Medulla oblongata (tissue), 1 donor: ENCODE measurements at regions not wholly inside any gene's neighbourhood (a gene's known extent, or its start where the extent isn't known, plus 50 kb on each side); places are given as distances from the start of the nearest gene placed in this dataset.
"Not testable (repeated sequence)": the region's sequence is repeated elsewhere in the genome, so short reads cannot be mapped to it uniquely, and the experiment has no call there.

Source experiments
- DNase-seq: peaks from one replicate; pipeline ENCODE4 v3.0.0-alpha.2; 2015; ENCODE audit errors: extremely low spot score

- peak; percentile 70 for DNase-seq
Measured at GRCh38 chr7:142603870-142604448, 145.3 kb upstream of the PRSS1 start.

GRCh38 chr7:142602756-142603155 lies 146.5 kb upstream of the PRSS1 start:
- no peak for DNase-seq

- no peak for DNase-seq
Measured at GRCh38 chr7:142602183-142602582, 147.1 kb upstream of the PRSS1 start.

GRCh38 chr7:142598297-142598696 lies 151.0 kb upstream of the PRSS1 start:
- no peak for DNase-seq

GRCh38 chr7:142597547-142597946 lies 151.7 kb upstream of the PRSS1 start:
- no peak for DNase-seq

GRCh38 chr7:142595816-142596516 lies 153.3 kb upstream of the PRSS1 start:
- no peak for DNase-seq

GRCh38 chr7:142594078-142594477 lies 155.2 kb upstream of the PRSS1 start:
- no peak for DNase-seq

- DNase-seq, result no peak
Measured at GRCh38 chr7:142593106-142593505, 156.2 kb upstream of the PRSS1 start.

- DNase-seq, result no peak
Measured at GRCh38 chr7:142592664-142593063, 156.6 kb upstream of the PRSS1 start.

GRCh38 chr7:142592231-142592630 lies 157.0 kb upstream of the PRSS1 start:
- no peak for DNase-seq

GRCh38 chr7:142590830-142591457 lies 158.3 kb upstream of the PRSS1 start:
- no peak for DNase-seq

- DNase-seq, result no peak
Measured at GRCh38 chr7:142590077-142590476, 159.2 kb upstream of the PRSS1 start.

GRCh38 chr7:142587578-142588191 lies 161.6 kb upstream of the PRSS1 start:
- peak; percentile 53 for DNase-seq

GRCh38 chr7:142586611-142587010 lies 162.7 kb upstream of the PRSS1 start:
- no peak for DNase-seq

- no peak for DNase-seq
Measured at GRCh38 chr7:142585425-142585824, 163.8 kb upstream of the PRSS1 start.

GRCh38 chr7:142584765-142585164 lies 164.5 kb upstream of the PRSS1 start:
- DNase-seq, result no peak

- DNase-seq, result no peak
Measured at GRCh38 chr7:142583446-142583845, 165.8 kb upstream of the PRSS1 start.

GRCh38 chr7:142582351-142582750 lies 166.9 kb upstream of the PRSS1 start:
- DNase-seq, result no peak

GRCh38 chr7:142581341-142581740 lies 167.9 kb upstream of the PRSS1 start:
- DNase-seq, result peak; percentile 19

- no peak for DNase-seq
Measured at GRCh38 chr7:142579946-142580345, 169.3 kb upstream of the PRSS1 start.

GRCh38 chr7:142575351-142575750 lies 173.9 kb upstream of the PRSS1 start:
- not testable (repeated sequence) for DNase-seq

GRCh38 chr7:142571581-142571980 lies 177.7 kb upstream of the PRSS1 start:
- DNase-seq, result no peak

- DNase-seq, result no peak
Measured at GRCh38 chr7:142569851-142570250, 179.4 kb upstream of the PRSS1 start.
